Ascending aorta (tissue), 2 donors: ENCODE measurements at regions not wholly inside any gene's neighbourhood (a gene's known extent, or its start where the extent isn't known, plus 50 kb on each side); places are given as distances from the start of the nearest gene placed in this dataset.
A peak's percentile ranks its signal among the peaks of the same experiment; 100 is the strongest.

Source experiments
- DNase-seq, 2 donors: peaks; one replicate each; pipeline ENCODE4 v3.0.0-alpha.2; 2019; ENCODE audit warnings: low spot score in 2 of 2
- H3K27ac ChIP-seq, 2 donors: fragments of 200-600 bp; sonication (generic); one replicate each; pipeline ENCODE4 v1.5.1; 2016 to 2017; ENCODE audit warnings: mild to moderate bottlenecking in 1 of 2
- H3K27me3 ChIP-seq: fragments of 200-600 bp; sonication (generic); one replicate; pipeline ENCODE4 v1.5.1; 2017
- H3K36me3 ChIP-seq, 2 donors: fragments of 200-600 bp; sonication (generic); one replicate each; pipeline ENCODE4 v1.5.1; 2016
- H3K4me1 ChIP-seq, 2 donors: fragments of 200-600 bp; sonication (generic); one replicate each; pipeline ENCODE4 v1.5.1; 2016 to 2017; ENCODE audit warnings: mild to moderate bottlenecking in 1 of 2
- H3K4me3 ChIP-seq, 2 donors: fragments of 200-600 bp; sonication (generic); one replicate each; pipeline ENCODE4 v1.5.1; 2016 to 2017; ENCODE audit warnings: mild to moderate bottlenecking in 1 of 2
- H3K9me3 ChIP-seq, 2 donors: fragments of 200-600 bp; sonication (generic); one replicate each; pipeline ENCODE4 v1.5.1; 2016
- CTCF ChIP-seq, 3 experiments: fragments of 200-600 bp in 2 of 3; fragments of 450-650 bp in 1 of 3; sonication (generic) in 2 of 3; IDR thresholded peaks; one replicate each; pipeline ENCODE4 v1.5.1; 2016 to 2019; ENCODE audit warnings: antibody characterized with exemption in 3 of 3, mild to moderate bottlenecking in 1 of 3, moderate library complexity in 1 of 3
- intact Hi-C: fragments of 100-400 bp; cut with DNase I; formaldehyde crosslinking; loops from one replicate; pipeline ENCODE4 v1.15.1; 2023

- intact Hi-C loops = no loop called here
- no peaks in the 10 kb centered on the region for H3K4me1 ChIP-seq
- no peak for DNase-seq
- H3K9me3 ChIP-seq = no peaks in the 10 kb centered on the region
- H3K36me3 ChIP-seq = no peaks in the 10 kb centered on the region
- no peak for TF ChIP-seq CTCF (IDR thresholded peaks at IDR 0.05)
- no peaks in the 10 kb centered on the region for H3K27me3 ChIP-seq
- no peak overlapping the region for H3K27ac ChIP-seq
- H3K4me3 ChIP-seq = no peak overlapping the region
These were observed 872.9 kb upstream of the GJE1 start for GRCh38 chr6:141259807-141260206.

DNA sequence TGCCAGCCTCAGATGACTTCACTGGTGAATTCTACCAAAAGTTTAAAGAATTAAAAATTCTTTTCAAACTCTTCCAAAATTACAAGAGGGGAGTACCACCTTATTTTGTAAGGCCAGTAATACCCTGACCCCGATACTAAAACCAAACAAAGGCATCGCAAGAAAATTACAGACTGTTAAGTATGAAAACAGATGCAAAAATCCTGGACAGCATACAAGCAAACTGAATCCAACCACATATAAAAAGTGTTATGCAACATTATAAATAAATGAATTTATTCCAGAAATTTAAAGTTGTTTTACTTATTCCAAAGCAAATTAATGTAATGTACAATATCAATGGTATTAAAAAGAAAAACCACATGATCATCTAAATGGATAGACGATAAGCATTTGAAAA is 873.6 kb upstream of the GJE1 start:
- Histone ChIP-seq H3K36me3 (no peaks in the 10 kb centered on the region), H3K27me3 (no peaks in the 10 kb centered on the region), H3K9me3 (no peaks in the 10 kb centered on the region), H3K4me1 (peaks cover 0 to 3% of the 10 kb centered on the region in 2 donors), H3K27ac (no peak overlapping the region), H3K4me3 (no peak overlapping the region)
- intact Hi-C loops = no loop called here
- no peak for TF ChIP-seq CTCF (IDR thresholded peaks at IDR 0.05)
- DNase-seq = no peak

DNA sequence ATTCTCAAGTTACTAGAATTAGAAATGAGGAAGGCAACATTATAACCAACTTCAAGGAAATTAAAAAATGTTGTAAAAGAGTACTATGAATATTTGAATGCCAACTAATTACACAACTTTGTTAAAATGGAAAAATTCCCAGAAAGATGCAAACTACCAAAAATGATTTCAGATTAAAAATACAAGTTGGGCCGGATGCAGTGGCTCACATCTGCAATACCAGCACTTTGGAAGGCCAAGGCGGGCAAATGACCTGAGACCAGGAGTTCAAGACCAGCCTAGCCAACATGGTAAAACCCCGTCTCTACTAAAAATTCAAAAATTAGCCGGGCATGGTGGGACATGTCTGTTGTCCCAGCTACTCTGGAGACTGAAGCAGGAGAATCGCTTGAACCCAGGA is 874.2 kb upstream of the GJE1 start:
- intact Hi-C loops = no loop called here

DNA sequence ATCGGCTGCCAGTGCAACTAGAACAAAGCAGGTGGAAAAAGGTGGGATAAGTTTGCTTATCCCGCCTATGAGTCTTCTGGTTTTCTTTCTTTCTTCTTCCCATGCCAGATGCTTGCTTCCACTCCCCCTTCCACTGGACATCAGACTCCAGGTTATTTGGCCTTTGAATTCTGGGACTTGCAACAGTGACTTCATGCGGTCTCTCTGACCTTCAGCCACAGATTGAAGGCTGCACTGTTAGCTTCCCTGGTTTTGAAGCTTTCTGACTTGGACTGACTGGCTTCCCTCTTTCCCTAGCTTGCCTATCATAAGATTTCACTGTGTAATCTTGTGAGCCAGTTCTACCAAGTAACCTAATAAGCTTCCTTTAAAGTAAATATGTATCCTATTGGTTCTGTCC is 878.4 kb upstream of the GJE1 start:
- Histone ChIP-seq H3K36me3 (no peaks in the 10 kb centered on the region), H3K27me3 (no peaks in the 10 kb centered on the region), H3K4me3 (no peak overlapping the region), H3K27ac (peak overlapping the region in 1 of 2 donors; percentile 9), H3K9me3 (no peaks in the 10 kb centered on the region), H3K4me1 (peaks cover 0 to 3% of the 10 kb centered on the region in 2 donors)
- no peak for TF ChIP-seq CTCF (IDR thresholded peaks at IDR 0.05)
- no peak for DNase-seq
- intact Hi-C loops = no loop called here

More for the DNA sequence above, 874.2 kb upstream of the GJE1 start:
- Histone ChIP-seq H3K27ac (no peak overlapping the region), H3K9me3 (no peaks in the 10 kb centered on the region), H3K27me3 (no peaks in the 10 kb centered on the region), H3K4me1 (peaks cover 0 to 3% of the 10 kb centered on the region in 2 donors), H3K36me3 (no peaks in the 10 kb centered on the region), H3K4me3 (no peak overlapping the region)
- no peak for TF ChIP-seq CTCF (IDR thresholded peaks at IDR 0.05)
- no peak for DNase-seq

DNA sequence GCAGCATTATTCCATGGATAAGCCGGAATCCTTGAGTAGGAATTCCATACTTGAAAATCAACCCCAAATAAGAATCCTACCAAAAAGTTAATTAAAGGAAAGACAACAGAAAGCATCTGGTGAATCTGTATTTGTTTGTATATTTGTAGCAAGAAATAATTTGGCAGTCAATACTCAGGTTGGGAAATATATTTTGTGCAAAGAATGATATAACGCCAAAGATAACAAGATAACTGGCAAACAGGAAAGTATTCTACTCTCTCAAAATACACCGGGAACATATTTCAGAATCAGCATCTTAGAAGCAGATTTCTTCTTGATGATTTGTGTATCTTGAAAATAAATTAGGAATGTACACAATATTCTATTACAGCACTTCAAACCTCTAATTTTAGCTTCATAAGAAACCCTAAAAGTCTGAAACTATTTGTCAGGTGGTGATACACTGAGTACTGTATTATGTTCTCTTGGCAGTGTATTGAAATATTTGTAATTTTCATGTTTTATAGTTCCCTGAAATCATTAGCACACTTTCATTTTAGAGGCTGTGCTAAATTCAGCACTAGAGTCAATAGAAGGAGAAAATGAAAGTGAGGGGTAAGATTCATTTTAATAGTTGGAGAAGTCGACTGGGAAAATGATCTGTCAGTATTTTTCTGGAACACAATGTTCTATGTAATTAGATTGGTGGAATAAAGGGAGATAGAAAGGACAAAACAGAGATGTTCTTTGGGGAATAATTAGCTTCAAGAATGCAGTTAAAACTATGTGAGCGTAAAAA is 879.7 kb upstream of the GJE1 start:
- TF ChIP-seq CTCF (IDR thresholded peaks at IDR 0.05) = no peak
- H3K36me3 ChIP-seq = no peaks in the 10 kb centered on the region
- H3K27ac ChIP-seq = peak overlapping the region; percentile 9 to 31
- intact Hi-C loops = no loop called here
- no peaks in the 10 kb centered on the region for H3K27me3 ChIP-seq
- H3K4me1 ChIP-seq = peaks cover 0 to 3% of the 10 kb centered on the region in 2 donors
- no peak for DNase-seq
- H3K4me3 ChIP-seq = peak overlapping the region; percentile 5 to 36
- H3K9me3 ChIP-seq = no peaks in the 10 kb centered on the region
